ENCODE measurements at regions not wholly inside any gene's neighbourhood (a gene's known extent, or its start where the extent isn't known, plus 50 kb on each side); places are given as distances from the start of the nearest gene placed in this dataset.
A peak's percentile ranks its signal among the peaks of the same experiment; 100 is the strongest.
"Not testable (repeated sequence)": the region's sequence is repeated elsewhere in the genome, so short reads cannot be mapped to it uniquely, and the experiment has no call there.

DNA sequence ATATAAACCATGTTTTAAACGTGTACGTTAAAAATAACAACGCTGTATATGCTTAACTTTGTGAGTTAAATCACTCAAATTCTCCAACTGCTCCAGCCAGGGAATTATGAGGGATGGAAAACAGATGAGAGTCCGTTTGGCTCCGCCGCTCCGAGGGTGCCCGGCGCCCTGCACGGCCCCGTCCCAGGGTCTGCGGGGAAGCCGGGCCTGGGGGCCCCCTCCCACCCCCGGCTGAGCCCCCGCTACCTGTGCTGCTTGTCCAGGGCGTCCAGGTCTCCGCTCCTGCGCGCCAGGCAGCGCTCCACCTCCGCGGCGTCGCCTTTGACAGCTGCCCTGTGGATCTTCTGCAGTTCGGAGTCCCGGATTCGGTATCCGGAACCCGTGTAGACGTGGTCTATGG lies 415.5 kb downstream of the FOXD4L4 start:
- DNase-seq (ENCODE audit: low read depth in 2 of 2) = not testable (repeated sequence)

DNA sequence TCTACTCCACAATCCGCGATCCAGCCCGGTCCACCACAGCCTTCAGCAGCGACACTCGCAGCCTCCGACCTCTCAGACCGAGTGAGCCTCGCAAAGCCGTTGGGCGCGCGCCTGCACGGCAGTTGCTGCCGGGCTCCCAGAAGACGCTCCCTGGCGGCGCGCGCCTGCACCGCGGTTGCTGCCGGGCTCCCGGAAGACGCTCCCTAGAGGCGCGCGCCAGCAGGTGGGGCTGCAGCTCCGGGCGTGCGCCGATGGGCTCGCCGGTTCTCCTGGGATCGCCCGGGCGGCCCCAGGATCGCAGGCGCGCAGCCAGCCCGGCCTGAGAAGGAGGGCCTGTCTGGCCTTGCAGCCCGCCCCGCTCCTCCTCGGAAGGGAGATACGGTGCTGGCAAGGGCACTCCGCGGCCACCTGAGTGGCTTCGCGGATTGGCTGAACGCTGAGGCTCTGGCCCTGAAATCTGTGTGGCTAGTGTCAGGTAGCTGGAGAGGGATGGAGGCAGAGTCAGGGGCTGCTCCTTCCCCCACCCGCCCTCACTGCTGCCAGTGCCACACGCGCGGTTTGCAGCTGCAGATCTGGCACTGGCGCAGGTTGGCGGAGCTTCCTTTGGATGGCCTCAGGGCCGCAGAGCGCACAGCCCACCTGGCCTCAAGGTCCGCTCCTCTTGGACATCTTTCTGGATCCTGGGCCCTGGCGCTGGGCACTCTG lies 416.2 kb downstream of the FOXD4L4 start:
- peak; percentile 36 to 38 for DNase-seq (ENCODE audit: low read depth in 2 of 2)

DNA sequence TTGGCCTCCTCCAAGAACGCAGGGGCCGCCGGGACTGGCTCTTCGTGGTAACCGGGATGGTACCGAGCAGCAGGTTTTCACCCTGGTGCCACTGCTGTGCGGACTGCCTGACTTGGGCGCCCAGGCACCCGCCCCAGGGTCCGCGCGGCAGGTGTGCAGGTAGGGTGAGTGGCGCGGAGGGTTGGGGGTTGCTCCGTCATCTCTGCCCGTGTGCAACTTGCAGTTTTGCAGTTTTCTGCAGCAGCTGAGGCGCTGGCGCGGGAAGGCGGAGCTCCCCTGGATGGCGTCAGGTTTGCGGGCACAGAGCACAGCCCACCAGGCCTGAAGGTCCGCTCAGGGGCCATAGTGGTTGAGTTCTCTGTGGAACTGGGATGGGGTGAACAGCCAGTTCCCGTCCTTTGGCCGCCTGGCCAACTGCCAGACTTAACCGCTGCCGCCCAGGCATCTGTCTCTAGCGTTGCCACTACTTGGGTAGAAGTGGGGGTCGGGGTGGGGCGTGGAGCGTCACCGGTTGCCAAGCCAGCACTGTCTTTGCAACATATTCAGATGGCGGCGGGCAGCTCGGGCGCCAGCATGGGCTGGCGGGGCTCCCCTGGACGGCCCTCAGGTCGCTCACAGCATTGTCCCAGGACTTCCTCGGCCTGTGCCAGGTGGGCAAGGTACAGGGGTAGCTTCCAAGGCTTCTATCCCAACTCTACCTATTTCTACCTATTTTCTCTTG lies 417.2 kb downstream of the FOXD4L4 start:
- not testable (repeated sequence) for DNase-seq (ENCODE audit: low read depth in 2 of 2)

DNA sequence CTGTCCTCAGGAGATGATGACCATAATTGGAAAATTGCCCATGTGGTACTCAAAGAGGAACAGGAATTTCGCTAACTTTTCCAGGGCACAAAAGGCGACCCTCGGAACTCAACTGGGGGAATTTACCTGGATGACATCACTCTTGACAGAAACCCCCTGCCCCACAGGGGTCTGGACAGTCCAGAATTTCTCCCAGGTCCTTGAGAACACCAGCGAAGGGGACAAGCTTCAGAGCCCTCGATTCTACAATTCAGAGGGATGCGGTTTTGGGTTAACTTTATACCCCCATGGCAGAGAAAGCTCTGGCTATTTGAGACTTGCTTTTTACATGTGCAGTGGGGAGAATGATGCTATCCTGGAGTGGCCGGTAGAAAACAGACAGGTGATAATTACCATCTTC lies 445.4 kb downstream of the FOXD4L4 start:
- not testable (repeated sequence) for DNase-seq (ENCODE audit: low read depth in 2 of 2)

DNA sequence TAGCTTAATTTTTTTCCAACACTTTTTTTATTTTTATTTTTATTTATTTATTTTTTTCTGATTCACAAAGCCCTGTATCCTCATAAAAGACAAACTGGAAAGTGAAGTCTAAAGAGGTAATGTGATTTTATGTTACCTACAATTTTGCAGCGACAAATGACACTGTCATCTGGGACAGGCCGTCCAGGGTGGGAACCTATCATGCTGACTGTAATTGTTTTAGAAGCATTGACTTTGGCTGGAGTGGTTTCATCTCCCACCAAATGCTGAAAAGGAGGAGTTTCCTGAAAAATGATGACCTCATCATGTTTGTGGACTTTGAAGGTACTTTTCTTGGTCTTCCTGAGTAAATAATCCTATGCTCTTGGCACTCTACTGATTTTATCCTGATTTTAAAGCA lies 446.7 kb downstream of the FOXD4L4 start:
- DNase-seq (ENCODE audit: low read depth in 2 of 2) = not testable (repeated sequence)

DNA sequence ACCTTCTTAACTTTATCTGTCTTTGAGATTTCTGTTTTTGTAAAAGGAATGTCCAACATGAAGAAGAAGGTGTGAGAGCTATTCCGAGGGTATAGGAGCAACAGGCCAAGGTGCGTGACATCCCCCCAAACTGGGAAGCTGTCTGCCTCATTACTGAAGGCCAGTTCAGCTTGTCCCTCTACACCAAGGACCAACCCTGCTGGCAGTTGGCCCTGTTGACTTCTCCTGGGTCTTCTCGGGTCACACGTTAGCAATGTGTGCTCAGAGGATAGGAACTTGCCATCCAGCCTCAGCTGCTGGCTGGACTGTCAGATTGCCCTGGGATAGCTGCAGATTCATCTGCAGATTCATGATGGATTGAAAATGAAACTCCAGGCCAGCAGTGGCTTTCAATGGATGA lies 460.3 kb downstream of the FOXD4L4 start:
- not testable (repeated sequence) for DNase-seq (ENCODE audit: low read depth in 2 of 2)

DNA sequence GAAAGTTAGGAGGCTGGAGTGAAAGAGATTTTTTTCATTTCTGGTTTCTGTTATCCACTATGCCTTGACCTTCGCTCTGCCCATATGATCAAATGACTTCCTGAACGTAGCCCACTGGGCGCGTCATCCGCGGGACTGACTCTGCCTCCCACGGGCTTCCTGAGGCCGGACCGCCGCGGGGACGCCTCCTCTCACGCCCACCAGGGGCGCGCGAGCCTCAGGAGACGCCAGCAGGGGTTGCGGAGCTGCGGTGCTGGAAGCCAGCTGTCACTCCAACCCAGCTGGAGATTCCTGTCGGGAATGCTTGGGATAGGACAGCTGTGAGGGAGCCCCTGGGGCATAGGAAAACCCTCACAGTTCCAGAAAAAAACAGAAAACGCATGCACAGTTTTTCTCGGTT lies 461.5 kb downstream of the FOXD4L4 start:
- not testable (repeated sequence) for DNase-seq (ENCODE audit: low read depth in 2 of 2)

DNA sequence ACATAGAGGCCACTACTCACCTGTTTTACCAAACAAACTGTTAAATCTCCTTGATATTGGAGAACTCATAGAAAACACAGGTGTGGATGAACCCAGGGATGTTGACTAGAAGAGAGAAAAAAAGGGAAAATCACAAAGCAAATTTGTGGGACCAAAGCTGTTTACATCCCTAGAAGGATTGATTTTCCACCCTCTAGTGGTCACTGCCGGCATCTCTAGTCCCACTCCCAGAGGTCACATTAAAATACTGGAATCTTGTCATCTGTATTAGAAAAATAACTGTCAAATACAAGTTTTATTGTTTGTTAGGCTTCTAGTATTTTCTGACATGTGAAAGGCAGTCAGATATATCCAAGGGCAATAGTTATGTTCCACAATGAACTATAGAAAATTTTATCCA lies 469.7 kb downstream of the FOXD4L4 start:
- not testable (repeated sequence) for DNase-seq (ENCODE audit: low read depth in 2 of 2)

DNA sequence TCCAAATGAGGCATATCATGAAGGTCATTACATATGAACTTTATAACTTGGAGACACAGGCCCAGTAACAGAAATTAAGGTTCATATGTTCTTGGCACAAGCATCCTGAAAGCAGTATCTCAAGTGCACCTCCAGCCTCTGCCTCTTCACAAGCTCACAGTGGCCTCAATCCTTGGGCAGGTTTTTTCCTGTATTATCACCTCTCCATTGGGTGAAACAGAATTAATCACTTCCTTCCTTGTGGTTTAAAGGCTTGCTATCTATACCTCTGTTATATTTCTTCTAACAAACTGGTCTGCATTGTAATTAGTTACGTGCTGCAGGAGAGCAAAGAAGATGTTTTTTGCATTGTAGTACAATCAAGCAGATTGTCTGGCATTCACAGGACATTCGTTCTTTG lies 471.0 kb downstream of the FOXD4L4 start:
- not testable (repeated sequence) for DNase-seq (ENCODE audit: low read depth in 2 of 2)

DNA sequence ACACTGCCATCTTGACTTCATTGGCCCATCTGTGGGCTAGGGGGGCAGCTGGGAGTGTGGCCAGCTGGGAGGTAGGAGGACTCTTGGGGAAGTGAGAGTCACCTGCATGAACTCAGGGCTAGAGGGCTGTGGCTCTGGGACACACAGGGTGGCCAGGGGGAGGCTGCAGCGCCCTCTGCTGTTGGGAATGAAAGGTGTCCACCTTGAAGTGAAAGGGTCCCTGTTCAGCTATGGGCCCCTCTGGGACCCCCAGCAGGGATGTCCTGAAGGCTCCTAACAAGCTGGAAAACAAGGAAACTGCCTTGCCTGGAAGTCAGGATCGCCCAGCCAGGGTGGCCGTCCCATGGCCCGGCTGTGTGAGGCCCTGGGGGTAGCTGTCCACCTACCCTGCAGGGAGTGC lies 507.8 kb downstream of the FOXD4L4 start:
- not testable (repeated sequence) for DNase-seq (ENCODE audit: low read depth in 2 of 2)

DNA sequence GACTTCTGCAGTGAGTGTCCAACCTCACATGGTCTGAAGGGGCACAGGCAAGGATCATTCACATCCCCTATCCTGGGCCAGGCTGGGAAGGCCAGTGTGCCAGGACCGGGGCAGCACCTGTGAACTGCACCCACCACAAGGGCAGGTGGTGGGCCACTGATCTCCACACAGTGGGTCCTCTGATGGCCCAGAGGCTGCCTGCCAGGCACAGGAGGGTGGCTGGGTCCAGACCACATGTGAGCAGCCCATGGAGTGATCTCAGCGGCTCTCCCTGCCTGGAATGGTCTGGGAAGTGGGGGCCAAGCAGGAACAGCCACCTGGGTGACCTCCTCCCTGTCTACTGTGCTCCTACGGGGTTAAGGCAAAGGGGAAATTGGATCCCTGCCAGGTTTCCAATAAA lies 508.5 kb downstream of the FOXD4L4 start:
- not testable (repeated sequence) for DNase-seq (ENCODE audit: low read depth in 2 of 2)

DNA sequence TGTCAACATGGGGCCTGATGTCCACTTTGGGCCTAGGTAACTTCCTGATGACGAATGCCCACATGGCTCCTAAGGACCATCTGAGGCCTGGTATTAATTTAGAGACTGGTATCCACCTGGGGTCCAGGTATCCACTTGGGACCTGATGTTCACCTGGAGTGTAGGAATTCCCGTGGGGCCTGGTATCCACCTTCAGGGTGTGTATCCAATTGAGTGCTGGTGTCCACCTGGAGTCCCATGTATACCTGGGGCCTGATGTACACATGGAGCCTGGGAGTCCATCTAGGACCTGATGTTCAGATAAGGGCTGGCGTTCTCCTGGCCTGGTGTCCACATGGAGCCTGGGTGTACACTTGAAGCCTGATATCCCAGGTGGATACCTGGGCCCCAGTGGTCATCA lies 520.6 kb downstream of the FOXD4L4 start:
- DNase-seq (ENCODE audit: low read depth in 2 of 2) = not testable (repeated sequence)

DNA sequence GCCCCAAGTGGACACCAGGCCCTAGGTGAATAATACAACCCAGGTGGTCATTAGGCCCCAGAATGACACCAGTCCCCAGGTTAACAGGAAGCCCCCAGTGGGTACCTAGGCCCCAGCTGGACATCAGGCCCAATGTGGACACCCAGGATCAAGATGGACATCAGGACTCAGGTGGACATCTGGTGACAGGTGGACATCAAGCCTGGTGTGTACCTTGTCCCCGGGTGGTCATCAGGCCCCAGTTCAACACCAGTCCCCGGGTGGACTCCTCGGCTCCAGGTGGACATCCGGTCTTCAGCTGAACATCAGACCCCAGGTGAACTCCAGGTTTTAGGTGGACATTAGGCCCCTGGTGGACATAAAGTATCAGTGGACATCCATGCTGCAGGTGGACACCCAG lies 524.6 kb downstream of the FOXD4L4 start:
- DNase-seq (ENCODE audit: low read depth in 2 of 2) = not testable (repeated sequence)

DNA sequence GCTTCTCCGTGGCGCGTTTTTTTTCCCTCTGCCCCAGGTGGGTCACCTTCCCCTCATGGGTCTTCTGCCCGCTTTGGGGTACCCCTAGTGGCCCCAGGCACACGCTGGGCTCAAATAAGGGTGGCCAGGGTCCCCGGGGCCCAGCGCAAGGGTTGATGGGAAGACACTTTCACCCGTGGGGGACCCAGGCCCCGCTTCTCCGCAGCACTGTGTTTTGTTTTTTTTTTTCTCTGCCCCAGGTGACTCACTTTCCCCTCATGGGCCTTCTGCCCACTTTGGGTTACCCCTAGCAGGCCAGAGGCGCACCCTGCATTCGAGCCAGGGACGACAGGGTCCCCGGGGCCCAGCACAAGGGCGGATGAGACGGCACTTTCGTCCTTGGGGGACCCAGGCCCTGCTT lies 526.7 kb downstream of the FOXD4L4 start:
- DNase-seq (ENCODE audit: low read depth in 2 of 2) = not testable (repeated sequence)

DNA sequence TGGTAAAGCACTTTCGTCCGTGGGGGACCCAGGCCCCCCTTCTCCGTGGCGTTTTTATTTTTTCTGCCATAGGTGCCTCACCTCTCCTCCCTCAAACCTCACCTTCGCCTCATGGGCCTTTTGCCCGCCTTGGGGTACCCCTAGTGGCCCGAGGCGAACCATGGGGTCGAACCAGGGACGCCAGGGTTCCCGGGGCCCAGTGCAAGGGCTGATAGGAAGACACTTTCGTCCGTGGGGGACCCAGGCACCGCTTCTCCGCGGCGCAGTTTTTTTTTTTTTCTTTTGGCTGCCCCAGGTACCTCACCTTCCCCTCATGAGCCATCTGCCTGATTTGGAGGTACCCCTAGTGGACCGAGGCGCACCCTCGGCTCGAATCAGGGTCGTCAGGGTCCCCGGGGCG lies 527.8 kb downstream of the FOXD4L4 start:
- DNase-seq (ENCODE audit: low read depth in 2 of 2) = not testable (repeated sequence)

DNA sequence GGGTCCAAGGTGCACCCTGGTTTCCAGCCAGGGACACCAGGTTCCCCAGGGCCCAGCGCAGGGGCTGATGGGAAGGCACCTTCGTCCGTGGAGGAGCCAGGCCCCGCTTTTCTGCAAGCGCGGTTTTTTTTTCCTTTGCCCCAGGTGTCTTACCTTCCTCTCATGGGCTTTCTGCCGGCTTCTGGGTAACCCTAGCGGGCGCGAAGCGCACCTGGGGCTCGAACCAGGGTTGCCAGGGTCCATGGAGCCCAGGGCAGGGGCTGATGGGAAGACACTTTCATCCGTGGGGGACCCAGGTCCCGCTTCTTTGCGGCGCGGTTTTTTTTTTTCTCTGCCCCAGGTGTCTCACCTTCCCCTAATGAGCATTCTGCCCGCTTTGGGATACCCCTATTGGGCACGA lies 529.3 kb downstream of the FOXD4L4 start:
- not testable (repeated sequence) for DNase-seq (ENCODE audit: low read depth in 2 of 2)

DNA sequence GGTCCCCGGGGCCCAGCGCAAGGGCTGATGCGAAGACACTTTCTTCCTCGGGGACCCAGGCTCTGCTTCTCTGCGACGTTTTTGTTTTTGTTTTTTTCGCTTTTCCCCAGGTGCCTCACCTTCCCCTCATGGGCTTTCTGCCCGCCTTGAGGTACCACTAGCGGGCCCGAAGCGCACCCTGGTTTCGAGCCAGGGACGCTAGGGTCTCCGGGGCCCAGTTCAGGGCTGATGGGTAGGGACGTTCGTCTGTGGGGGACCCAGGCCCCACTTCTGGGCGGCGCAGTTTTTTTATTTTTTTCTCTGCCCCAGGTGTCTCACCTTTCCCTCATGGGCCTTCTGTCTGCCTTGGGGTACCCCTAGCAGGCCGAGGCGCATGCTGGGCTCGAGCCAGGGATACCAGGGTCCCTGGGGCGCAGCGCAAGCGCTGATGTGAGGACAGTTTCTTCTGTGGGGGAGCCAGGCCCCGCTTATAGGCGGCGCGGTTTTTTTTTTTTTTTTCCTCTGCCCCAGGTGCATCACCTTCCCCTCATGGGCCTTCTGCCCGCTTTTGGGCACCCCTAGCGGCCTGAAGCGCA lies 530.0 kb downstream of the FOXD4L4 start:
- not testable (repeated sequence) for DNase-seq (ENCODE audit: low read depth in 2 of 2)

DNA sequence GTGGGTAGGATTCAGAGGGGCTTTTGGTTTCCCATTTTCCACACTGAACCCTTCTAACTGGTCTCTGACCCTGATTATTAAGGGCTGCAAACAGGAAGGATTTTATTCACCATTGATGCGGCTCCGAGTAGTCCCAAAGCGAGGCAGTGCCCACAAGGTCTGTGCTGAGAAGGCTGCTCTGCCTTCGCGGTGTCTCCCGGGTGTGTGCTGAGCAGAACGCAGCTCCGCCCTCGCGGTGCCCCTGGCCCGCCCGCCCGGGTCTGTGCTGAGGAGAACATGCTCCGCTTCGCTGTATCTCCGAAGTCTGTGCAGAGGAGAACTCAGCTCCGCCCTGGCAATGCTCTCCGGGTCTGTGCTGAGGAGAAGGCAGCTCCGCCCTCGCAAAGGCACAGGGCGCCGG lies 530.7 kb downstream of the FOXD4L4 start:
- not testable (repeated sequence) for DNase-seq (ENCODE audit: low read depth in 2 of 2)

DNA sequence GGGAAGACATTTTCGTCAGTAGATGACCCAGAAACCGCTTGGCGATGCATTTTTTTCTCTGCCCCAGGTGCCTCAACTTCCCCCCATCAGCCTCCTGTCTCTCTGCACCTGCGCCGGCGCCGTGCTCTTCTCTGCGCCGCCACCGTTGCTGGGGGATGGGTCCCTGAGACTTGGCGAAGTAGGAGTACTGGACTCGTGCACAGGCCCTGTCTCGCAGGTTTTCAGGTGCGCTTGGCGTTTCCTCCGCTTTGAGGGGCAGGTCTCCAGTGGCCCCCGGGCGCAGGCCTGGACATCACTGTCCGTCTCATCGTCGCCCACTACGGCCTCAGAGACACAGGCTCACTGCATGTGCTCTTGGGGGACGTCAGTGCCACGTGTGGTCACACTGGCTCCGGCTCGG lies 532.1 kb downstream of the FOXD4L4 start:
- DNase-seq (ENCODE audit: low read depth in 2 of 2) = not testable (repeated sequence)

DNA sequence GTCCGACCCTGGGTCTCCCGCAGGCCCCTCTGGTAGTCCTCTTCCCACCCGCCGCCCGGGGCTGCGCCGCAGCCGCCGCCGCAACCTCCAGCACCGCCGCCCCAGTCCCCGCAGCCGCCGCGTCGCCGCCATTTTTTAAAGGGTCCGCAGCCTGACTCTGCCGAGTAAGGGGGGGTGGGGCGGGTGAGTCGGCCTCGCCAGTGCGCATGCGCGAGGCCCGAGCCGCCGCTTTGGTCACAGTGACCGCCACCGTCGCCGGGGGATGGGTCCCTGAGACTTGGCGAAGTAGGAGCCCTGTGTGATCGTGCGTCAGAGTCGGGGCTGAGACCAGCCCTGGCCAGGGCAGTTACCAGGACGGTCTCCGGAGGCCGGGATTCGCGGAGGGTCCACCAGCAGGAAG lies 532.8 kb downstream of the FOXD4L4 start:
- DNase-seq (ENCODE audit: low read depth in 2 of 2) = peak; percentile 60 to 63

DNA sequence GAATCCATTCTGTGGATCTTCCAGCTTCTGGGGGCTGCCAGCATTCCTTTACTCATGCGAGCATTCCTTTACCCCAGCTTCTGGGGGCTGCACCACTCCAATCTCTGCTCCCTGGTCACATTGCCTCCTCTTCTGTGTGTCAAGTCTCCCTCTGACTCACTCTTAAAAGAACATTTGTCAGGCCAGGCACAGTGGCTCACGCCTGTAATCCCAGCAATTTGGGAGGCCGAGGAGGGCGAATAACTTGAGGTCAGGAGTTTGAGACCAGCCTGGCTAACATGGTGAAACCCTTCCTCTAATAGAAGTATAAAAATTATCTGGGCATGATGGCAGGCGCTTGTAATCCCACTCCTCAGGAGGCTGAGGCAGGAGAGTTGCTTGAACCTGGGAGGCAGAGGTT lies 541.9 kb downstream of the FOXD4L4 start:
- DNase-seq (ENCODE audit: low read depth in 2 of 2) = not testable (repeated sequence)

All from stimulated activated CD8-positive, alpha-beta memory T cell treated with anti-CD3 and anti-CD28 coated beads, Interleukin-15, amount 100 ng/mL, for 48 hours (primary cell).